ENCODE measurements at regions not wholly inside any gene's neighbourhood (a gene's known extent, or its start where the extent isn't known, plus 50 kb on each side); places are given as distances from the start of the nearest gene placed in this dataset.

DNA sequence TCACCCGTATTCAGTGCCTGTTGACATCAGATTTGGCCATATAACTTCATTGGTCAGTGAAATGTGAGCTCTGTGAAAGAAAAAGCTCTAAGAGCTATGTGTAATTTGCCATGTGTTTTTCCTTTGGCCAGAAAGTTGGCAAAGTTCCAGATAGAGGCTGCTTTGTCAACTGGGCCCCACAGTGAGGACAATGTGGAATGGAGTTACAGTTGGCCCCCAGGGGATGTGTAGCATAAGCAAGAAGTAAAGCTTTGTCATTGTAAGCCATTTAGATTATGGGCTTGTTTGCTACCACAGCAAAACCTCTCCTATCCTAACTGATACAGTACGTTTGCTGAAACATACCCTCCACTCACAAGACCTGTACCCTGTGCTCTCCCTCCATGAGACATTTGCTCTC is 119.1 kb upstream of the HABP2 start:
- no peak for TF ChIP-seq POLR2AphosphoS5 (IDR thresholded peaks at IDR 0.05; ENCODE audit: low read depth)
- TF ChIP-seq, protein P1, sequence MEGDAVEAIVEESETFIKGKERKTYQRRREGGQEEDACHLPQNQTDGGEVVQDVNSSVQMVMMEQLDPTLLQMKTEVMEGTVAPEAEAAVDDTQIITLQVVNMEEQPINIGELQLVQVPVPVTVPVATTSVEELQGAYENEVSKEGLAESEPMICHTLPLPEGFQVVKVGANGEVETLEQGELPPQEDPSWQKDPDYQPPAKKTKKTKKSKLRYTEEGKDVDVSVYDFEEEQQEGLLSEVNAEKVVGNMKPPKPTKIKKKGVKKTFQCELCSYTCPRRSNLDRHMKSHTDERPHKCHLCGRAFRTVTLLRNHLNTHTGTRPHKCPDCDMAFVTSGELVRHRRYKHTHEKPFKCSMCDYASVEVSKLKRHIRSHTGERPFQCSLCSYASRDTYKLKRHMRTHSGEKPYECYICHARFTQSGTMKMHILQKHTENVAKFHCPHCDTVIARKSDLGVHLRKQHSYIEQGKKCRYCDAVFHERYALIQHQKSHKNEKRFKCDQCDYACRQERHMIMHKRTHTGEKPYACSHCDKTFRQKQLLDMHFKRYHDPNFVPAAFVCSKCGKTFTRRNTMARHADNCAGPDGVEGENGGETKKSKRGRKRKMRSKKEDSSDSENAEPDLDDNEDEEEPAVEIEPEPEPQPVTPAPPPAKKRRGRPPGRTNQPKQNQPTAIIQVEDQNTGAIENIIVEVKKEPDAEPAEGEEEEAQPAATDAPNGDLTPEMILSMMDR (IDR thresholded peaks at IDR 0.05; ENCODE audit: insufficient read depth, low read length), result no peak

All from HL-60 (cell line).